HG03135 (cell line): ENCODE measurements at regions not wholly inside any gene's neighbourhood (a gene's known extent, or its start where the extent isn't known, plus 50 kb on each side); places are given as distances from the start of the nearest gene placed in this dataset.

ENCODE experiments used
- ATAC-seq: cut with Tn5 transposase; IDR thresholded peaks from one replicate; pipeline ENCODE4 v1.9.1; 2021; ENCODE audit warnings: mild to moderate bottlenecking, moderate library complexity; ENCODE audit not compliant: unreplicated experiment

DNA sequence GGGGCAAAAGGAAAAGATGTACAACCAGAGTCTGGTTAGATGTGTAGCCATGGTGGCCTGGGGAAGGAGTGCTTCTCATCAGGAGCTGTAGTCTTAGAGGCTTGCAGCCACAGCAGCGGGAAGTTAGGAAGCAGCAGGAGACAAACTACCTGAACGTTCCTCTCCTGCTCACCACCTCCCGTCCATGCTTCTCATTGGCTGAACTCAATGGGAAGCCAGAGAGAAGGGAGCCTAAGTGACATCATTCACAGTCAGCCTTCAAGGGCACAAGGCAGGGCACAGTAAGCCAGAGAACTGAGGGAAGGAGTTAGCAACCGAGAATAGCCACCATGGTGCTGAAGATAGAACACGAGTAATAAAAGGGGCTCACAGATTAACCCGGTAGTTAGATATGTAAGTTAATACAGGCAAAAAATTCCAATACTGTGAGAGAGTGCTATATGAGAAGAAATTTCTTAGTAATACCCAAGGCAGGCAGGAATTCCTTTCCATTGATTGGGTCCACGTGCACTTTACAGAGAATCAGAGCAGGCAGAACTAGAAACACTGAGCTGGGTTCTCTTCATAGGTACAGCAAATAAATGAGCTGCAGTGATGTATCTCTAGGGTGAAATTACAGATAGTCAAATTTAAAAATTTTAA lies 391.5 kb upstream of the DACH1 start:
- ATAC-seq = no peak

DNA sequence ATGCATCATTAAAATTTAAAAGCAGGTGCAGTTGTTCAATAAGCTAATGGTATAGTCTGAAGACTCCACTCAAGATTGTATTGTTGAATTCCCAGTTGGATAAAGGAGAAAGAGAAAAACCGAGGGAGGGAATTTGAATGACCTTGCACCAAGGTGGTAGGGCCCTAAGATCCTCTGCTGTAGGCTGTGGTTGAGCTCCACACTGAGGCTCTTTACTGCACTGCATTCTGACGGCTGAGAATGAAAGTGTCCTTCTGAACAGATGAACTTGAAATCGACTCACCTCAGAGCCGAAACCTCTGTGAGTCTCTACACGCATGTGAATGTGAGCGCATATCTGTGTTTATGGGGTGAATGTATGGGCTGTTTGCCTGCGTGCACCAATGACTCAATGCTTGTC lies 388.9 kb upstream of the DACH1 start:
- no peak for ATAC-seq

DNA sequence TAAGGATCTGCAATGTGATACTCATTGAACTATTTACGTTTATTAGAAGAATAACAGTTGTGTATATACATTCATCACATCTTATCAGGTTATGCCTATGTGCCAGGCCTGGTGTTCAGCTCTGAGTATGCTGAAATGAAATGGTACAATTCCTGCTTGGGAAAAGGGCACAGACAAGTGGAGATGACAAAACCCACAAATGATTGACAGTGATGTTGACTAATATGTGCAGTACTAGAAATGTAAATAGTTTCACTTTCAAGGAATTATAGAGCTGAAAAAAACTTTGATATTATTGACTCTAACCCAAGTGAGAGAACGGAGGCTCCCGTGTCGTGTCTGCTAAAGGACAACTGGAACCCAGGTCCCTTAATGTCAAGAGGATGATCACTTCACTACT lies 386.8 kb upstream of the DACH1 start:
- no peak for ATAC-seq

DNA sequence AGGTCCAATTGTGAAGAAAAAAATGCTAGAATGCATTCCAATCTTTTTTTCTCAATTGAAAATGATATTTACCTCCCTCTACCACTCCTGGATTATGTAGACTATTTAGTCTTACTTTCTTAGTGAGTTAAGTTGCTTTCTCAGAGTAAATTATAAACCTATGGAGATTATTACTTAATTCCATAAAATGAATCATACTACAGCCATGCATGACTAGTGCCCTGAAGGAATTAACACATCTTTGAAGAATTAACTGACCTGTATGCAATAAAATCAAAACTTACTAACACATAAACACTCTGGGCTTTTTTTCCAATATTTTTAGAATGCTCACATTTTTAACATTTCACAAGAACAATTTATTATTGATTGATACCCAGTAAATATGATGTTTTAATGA lies 379.4 kb upstream of the DACH1 start:
- no peak for ATAC-seq

DNA sequence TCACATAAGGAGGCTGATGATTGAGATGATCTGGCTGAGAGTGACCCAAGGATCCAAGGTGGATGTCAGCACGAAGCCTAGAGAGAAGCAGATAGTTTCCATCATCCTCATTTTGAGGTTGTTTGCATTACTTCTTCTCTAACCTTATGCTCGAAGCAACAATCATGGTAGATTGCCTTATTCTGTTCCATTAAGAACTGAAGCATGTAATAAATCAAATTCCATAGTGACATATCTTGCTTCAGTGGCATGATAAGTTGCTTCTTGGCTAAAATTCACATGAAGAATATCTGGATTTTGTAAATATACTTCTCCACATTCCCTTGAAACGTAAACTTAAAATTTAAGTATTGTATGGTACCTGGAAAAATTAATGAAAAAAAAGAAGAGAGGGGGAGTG lies 377.8 kb upstream of the DACH1 start:
- no peak for ATAC-seq

DNA sequence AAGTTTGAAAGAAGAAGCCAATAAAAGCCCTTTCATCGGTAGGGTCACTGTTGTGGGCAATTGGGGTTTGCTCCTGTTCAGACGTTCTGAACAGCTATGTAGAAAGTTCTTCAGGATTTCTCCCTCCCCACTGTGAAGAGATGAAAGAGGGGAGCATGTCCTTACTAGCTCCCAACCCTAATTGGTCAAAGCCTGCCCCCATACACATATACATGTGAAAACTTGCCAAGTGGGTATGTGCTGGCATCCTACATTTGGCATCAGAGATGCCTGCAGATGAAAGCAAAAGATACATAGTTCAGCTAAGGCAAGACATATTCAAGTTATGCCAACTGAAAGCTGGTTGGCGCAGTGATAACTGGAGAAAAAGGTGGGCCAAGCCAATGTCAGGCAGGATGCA lies 363.1 kb upstream of the DACH1 start:
- no peak for ATAC-seq

DNA sequence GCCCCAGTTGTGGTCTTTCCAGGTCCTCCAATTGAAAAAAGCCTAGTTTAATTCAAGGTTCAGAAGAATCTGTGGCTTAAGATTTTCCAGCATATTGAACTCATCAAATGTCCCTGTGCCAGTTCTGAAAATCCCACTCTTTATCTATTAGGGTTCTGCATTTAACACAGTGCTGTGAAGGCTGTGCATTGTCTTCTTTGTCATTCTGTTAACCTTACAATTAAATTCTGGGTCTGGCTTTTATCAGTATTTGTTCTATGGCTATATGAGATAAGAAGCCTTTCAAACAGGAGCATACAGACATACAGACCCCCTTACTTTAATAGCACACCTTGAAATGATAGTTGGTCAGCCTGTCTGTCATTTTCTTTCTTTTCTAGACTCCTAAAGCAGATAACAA lies 362.1 kb upstream of the DACH1 start:
- no peak for ATAC-seq

DNA sequence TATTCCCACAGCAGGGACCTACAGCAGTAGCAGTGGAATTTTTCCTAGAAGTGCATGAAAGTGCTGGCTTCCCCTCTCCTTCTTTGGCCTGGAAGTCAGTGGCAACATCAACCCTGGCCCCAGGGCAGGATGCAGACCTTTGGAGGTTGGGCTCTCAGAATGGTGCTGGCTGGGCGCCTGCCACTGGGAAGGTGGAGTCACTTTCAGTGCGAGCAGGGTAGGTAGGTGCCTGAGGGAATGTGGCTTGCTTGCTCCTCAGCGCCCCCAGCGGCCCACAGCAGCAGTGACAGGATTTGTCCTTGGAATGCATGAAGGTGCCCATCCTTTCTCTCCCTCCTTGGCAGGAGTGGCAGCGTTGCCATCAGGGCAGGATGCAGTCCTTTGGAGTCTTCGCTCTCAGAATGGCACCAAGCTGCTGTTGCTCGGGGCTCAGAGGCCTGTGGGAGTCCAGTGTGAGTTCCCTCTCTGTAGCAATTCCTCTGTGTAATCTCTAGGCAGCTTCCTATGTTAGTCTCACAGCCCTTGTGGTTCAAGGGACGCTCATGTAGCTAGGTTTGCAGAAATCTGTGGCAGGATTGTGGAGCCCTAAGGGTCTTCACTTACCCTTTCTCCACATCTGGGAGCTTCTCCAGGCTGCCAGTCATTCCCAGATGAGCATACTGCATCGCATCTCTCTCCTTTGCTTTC lies 354.4 kb upstream of the DACH1 start:
- ATAC-seq = no peak

DNA sequence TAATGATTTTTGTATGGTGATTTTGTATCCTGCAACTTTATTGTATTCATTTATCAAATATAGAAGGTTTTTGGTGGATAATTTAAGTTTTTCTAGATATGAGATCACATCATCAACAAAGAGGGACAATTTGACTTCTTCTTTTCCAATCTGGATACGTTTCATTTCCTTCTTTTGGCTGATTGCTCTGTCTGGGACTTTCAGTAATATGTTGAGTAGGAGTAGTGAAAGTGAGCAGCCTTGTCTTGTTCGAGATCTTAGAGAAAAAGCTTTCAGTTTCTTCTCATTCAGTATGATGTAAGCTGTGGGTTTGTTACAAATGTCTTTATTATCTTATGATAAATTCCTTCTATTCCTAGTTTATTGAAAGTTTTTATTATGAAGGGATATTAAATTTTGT lies 352.0 kb upstream of the DACH1 start:
- no peak for ATAC-seq

DNA sequence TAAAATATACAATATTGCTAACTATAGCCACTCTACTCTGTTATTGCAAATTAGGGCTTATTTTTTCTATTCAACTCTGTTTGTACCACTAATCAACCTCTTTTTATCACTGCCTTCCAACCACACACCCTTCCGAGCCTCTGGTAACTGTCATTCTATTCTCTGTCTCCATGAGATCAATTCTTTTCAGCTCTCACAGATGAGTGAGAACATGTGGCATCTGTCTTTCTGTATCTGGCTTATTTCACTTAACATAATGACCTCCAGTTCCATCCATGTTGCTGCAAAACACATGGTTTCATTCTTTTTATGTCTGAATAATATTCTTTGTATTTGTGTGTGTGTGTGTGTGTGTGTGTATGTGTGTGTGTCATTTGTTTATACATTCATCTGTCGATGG lies 350.1 kb upstream of the DACH1 start:
- ATAC-seq = no peak

DNA sequence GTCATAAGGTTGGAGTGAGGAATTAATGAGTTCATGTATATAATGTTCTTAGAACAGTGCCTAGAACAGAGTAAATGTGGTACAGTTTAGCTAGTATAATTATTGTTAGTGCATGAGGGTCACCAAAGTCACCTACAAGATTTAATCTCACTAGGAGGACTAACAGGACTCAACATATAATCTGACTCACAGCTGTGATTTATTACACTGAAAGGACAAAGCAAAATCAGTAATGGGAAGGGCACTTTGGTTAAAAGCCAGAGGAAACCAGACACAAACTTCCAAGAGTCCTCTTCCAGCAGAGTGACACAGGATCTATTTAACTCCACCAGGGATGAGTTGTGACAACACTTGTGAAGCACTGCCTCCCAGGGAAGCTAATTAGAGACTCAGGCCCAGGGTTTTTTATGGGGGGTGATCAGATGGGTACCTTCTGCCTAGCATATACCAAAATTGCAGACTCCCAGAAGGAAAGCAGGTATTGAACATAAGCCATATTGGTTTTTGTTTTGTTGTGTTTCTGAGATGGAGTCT lies 341.2 kb upstream of the DACH1 start:
- ATAC-seq = no peak

DNA sequence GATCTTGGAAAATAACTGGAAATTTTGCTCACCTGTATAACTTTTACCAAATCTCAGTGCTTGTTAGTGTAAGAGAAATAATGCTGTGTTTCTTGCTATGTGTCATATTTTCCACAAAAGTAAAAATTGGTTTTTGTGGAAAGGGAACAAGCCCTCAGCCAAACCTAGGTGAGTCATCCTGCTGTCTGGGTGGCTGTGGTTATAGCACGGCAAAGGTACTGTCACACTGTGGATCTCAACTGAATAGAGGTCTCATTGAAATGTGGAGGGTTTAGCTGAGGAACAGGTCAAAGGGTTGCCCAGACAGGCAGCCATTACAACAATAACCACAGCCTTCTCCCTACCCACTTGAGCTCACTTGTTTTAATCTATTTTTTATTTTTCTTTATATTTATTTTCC lies 338.8 kb upstream of the DACH1 start:
- ATAC-seq = no peak

DNA sequence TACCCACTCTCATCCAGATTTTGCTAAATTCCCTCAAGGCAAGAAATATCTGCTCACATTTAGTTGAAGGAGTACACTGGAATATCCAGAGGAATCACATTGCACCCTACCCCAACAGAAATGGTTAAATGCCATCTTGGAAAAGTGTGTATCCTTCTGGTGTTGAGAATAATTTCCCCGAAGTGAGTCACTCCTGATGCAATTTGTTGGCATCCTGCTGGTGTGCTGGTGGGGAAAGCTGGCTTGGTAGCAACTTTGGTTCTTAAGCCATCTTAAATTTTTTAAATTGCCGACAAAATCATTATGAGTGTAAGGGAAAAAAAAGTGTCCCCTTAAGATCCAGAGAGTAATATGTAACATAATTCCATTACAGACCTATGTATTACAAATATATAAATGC lies 337.3 kb upstream of the DACH1 start:
- no peak for ATAC-seq

DNA sequence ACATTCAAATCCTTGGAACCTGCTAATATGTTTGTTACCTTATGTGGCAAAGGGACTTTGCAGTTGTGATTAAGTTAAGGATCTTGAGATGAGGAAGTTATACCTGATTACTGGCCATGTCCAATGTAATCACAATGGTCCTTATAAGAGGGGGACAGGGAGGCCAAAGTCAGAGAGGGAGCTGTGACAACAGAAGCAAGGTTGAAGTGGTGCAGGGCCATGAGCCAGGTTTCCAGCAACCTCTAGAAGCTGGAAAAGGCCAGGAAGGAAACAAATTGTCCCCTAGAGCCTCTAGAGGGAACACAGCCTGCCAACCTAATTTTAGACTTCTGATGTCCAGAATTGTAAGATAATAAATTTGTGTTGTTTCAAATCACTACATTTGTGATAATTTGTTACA lies 334.7 kb upstream of the DACH1 start:
- no peak for ATAC-seq

DNA sequence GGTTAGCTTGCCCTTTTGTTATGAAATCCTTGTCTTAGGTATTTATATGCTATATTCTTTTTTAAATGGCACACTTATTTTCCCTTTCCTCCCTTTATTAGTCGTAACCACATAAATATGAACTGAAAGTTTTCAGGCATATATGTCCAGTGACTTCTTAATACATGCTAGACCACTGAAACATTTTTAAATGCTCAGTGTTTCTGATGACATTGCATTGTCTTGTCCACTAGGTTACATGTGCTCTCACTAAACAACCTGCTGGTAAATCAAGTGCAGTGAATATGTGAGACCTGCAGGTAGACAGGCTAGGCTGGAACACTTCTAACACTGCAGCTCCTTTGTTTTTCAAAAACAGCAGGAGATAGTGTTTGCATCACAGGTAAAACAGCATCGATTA lies 332.6 kb upstream of the DACH1 start:
- no peak for ATAC-seq

DNA sequence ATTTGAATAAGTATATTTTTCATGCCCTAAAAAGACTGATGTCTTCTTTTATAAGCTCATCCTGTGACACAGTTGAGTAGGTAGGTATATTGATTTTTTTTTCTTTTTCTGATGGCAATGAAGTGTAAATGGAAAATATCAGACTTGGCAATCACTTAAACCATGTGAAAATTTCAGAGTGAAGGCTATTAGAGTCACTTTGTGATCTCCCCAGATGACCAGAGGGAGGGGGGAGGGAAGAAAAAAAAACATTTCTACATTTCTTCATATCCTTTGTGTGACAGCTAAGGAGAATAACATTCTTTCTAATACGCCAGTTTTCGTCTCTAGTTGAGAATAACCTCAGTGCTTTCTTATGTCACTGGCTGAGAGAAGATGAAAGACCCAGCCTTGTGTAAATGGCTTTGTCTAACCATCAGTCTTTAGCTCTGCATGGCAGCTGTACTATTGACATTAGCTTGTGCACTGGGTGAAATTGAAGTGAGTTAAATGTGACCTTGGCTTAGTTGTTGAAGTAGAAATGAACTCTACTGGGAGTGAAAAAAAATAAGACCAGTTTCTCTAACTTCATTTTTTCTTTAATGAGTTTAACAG lies 332.1 kb upstream of the DACH1 start:
- ATAC-seq = no peak

DNA sequence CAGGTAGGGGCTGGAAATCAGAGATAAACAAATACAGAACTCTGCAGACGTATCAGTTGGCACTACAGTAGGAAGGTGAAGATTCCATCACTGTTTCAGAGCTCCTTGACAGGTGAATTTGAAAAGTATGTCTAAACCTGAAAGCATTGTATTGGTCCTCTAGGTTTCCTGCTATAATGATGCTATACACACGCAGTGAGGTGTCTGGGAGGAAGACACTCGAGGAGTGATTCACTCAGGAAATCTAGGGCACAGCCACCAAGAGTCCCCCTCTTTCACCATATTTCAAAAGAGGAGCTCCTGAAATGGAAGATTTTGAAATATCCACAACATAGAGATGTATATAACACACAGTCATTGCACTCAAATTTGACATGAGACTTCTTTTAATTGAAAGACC lies 331.0 kb upstream of the DACH1 start:
- no peak for ATAC-seq

DNA sequence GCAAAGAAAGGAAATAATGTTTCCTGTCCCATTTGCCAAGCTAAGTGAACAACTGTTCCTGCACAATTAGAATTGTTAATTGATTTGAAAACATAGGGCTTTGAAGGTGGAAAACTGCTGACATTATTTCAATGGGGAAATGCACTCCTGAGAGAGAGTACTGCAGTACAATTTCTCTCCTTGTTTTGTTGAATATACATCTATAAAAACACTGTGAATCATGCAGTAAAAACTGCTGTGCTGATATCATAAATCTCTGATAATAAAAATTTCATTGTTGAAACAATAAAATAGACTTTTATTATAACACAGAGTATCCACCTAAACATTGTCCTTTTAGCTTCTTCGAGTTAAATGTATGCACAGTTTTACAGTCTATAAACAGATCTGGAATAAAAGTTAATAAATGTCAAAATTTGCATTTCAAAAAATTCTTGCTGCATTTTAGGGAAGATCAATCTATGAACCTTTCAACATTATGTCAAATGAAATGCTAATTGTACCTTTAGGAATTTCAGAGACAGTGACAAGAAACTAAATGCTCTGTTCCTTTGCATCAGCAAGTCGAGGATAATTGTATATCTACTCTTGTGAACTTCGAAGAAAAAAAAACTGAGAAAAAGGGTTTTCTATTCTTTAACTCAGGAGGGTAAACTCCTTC lies 328.2 kb upstream of the DACH1 start:
- ATAC-seq = no peak

DNA sequence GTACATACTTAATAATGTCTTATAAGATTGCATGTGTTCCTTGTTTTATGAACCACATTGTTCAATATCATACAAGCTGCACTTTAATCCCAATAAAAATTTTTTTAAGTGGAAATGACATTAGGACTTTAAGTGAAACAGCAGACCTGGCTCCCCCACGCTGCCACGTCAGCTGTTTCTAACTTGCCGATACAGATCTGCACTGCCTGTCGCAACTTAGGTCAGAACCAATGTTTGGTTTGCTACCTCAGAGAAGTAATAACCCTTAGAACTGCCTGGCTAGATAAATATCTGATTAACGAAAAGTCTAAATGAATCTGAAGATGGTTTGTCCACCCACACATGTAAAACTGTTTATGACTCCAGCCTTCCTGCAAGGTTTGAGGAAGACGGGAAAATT lies 327.5 kb upstream of the DACH1 start:
- ATAC-seq = no peak

DNA sequence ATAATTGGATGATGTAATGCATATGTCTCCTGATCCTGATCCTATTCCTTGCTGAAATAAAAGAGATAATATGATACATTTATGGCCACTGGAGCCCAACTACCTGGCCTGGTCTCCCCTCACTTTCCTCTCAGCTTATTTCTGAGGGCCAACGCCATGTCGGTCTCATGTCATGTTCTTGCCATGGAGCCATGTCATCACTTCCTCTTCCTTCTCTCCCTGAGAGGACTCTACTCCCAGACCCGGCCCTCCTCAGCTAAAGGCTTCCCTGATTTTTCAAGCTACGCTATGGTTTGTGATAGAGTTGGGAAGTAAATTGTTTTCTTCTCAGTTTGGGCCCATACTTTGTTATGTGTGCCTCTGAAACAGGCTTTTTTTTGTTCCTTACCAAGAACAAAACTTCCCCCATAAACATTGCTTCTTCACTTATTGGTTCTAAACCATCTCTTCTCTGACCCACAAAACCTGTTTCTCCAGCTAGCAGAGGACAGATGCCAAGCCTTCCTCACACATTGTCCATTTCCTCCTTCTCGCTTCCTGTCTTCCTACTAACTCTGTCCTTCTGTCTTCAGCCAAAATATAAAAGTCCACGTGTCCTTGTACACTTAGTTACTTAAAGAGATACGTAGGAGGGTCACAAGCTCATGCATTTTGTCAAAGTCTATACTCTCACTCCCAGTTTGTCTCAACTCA lies 319.9 kb upstream of the DACH1 start:
- ATAC-seq = no peak

DNA sequence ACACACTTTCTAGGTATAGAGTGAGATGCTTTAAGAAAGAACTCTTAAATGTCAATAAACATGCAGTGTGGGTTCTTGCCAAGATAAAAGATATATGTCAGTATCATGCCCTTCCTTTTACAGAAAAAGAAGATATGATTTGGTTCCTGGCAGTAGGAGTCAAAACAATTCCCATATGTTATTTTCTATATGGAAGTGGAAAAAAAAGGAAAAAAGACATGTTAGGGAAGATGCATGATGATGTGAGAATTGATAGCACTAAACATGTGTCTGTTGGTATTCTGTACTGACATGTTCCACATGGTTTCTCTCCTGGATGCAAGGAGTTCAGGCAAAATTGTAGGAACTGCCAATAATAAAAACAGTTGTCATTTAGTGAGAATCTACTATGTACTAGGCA lies 318.8 kb upstream of the DACH1 start:
- no peak for ATAC-seq
